MM.1S (cell line): ENCODE measurements at regions not wholly inside any gene's neighbourhood (a gene's known extent, or its start where the extent isn't known, plus 50 kb on each side); places are given as distances from the start of the nearest gene placed in this dataset.

Experiments used
- DNase-seq: peaks from one replicate; pipeline ENCODE4 v3.0.0-alpha.2; 2015
- H2AFZ ChIP-seq: fragments of 300-600 bp; sonication (generic); 2 replicates; pipeline ENCODE4 v1.6.0; 2016; ENCODE audit warnings: antibody characterized with exemption, low read length
- H3F3A ChIP-seq: fragments of 300-600 bp; sonication (generic); 2 replicates; pipeline ENCODE4 v1.6.1; 2016; ENCODE audit warnings: mild to moderate bottlenecking, antibody characterized with exemption, low read length, moderate library complexity, mixed read lengths; ENCODE audit not compliant: insufficient read depth
- H3K27ac ChIP-seq: fragments of 300-600 bp; sonication (generic); 2 replicates; pipeline ENCODE4 v1.5.1; 2016; ENCODE audit warnings: mild to moderate bottlenecking, low read length
- H3K27me3 ChIP-seq: fragments of 300-600 bp; sonication (generic); replicated peaks from 2 replicates; pipeline ENCODE4 v1.6.0; 2016; ENCODE audit warnings: low read length; ENCODE audit not compliant: insufficient read depth
- H3K36me3 ChIP-seq: fragments of 300-600 bp; sonication (generic); replicated peaks from 2 replicates; pipeline ENCODE4 v1.6.1; 2016; ENCODE audit warnings: mild to moderate bottlenecking, low read length, mixed read lengths; ENCODE audit not compliant: insufficient read depth
- H3K4me1 ChIP-seq: fragments of 300-600 bp; sonication (generic); 2 replicates; pipeline ENCODE4 v1.6.1; 2016; ENCODE audit warnings: low read length, mixed read lengths
- H3K4me2 ChIP-seq: fragments of 300-600 bp; sonication (generic); 2 replicates; pipeline ENCODE4 v1.6.0; 2016; ENCODE audit warnings: low read depth, low read length
- H3K4me3 ChIP-seq: fragments of 300-600 bp; sonication (generic); 2 replicates; pipeline ENCODE4 v1.5.1; 2016; ENCODE audit warnings: low read length, mixed read lengths
- H3K79me2 ChIP-seq: fragments of 300-600 bp; sonication (generic); 2 replicates; pipeline ENCODE4 v1.6.1; 2016; ENCODE audit warnings: mixed run types, low read length, mixed read lengths
- H3K9ac ChIP-seq: fragments of 300-600 bp; sonication (generic); 2 replicates; pipeline ENCODE4 v1.6.1; 2016; ENCODE audit warnings: low read length, mixed read lengths
- H3K9me2 ChIP-seq: fragments of 300-600 bp; sonication (generic); replicated peaks from 2 replicates; pipeline ENCODE4 v1.6.1; 2016; ENCODE audit warnings: mild to moderate bottlenecking, low read length, mixed read lengths; ENCODE audit not compliant: insufficient read depth
- H3K9me3 ChIP-seq: fragments of 300-600 bp; sonication (generic); replicated peaks from 2 replicates; pipeline ENCODE4 v1.6.1; 2016; ENCODE audit warnings: mild to moderate bottlenecking, low read length, mixed read lengths; ENCODE audit not compliant: insufficient read depth
- H4K20me1 ChIP-seq: fragments of 300-600 bp; sonication (generic); 2 replicates; pipeline ENCODE4 v1.6.1; 2016; ENCODE audit warnings: mild to moderate bottlenecking, low read length, moderate library complexity, mixed read lengths; ENCODE audit not compliant: insufficient read depth
- EZH2 ChIP-seq: fragments of 300-600 bp; sonication (generic); optimal IDR thresholded peaks from 2 replicates; pipeline ENCODE3; 2017; ENCODE audit warnings: low read depth, mild to moderate bottlenecking, antibody characterized with exemption, low read length, mixed read lengths
- EZH2phosphoT487 ChIP-seq: fragments of 300-600 bp; sonication (generic); IDR thresholded peaks from 2 replicates; pipeline ENCODE4 v1.6.1; 2018; ENCODE audit warnings: antibody characterized with exemption, low read length
- TF ChIP-seq, protein P1 (sequence below): fragments of 300-600 bp; sonication (generic); IDR thresholded peaks from 2 replicates; pipeline ENCODE4 v1.5.1; 2016; ENCODE audit warnings: antibody characterized with exemption, low read length, mixed read lengths

DNA sequence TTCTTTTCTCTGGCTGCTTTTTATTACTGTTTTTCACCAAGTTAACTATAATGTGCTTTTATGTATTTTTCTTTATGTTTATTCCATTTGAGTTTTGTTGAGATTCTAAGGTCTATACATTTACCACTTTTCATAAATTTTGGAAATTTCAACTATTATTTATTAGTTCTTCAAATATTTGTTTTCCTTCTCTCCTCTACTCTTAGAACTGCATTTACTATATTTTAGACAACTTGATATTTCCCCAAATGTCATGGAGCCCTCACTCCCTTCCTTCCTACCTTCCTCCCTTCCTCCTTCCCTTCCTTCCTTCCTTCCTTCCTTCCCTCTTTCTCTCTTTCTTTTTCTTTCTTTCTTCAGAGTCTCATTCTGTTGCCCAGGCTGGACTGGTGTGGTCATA lies 81.4 kb upstream of the TNIK start:
- Histone ChIP-seq H2AFZ (no peak overlapping the region), H3K9me3 (no peaks in the 10 kb centered on the region), H3K36me3 (no peaks in the 10 kb centered on the region), H4K20me1 (no peaks in the 10 kb centered on the region), H3K27me3 (no peaks in the 10 kb centered on the region), H3K9me2 (no peaks in the 10 kb centered on the region), H3K9ac (no peak overlapping the region), H3F3A (no peaks in the 10 kb centered on the region), H3K27ac (no peak overlapping the region), H3K4me3 (no peak overlapping the region), H3K4me1 (no peaks in the 10 kb centered on the region), H3K4me2 (no peak overlapping the region), H3K79me2 (no peaks in the 10 kb centered on the region)
- TF ChIP-seq EZH2phosphoT487 (no peak), EZH2 (no peak)
- TF ChIP-seq, protein P1, sequence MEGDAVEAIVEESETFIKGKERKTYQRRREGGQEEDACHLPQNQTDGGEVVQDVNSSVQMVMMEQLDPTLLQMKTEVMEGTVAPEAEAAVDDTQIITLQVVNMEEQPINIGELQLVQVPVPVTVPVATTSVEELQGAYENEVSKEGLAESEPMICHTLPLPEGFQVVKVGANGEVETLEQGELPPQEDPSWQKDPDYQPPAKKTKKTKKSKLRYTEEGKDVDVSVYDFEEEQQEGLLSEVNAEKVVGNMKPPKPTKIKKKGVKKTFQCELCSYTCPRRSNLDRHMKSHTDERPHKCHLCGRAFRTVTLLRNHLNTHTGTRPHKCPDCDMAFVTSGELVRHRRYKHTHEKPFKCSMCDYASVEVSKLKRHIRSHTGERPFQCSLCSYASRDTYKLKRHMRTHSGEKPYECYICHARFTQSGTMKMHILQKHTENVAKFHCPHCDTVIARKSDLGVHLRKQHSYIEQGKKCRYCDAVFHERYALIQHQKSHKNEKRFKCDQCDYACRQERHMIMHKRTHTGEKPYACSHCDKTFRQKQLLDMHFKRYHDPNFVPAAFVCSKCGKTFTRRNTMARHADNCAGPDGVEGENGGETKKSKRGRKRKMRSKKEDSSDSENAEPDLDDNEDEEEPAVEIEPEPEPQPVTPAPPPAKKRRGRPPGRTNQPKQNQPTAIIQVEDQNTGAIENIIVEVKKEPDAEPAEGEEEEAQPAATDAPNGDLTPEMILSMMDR, result no peak
- DNase-seq, result no peak

DNA sequence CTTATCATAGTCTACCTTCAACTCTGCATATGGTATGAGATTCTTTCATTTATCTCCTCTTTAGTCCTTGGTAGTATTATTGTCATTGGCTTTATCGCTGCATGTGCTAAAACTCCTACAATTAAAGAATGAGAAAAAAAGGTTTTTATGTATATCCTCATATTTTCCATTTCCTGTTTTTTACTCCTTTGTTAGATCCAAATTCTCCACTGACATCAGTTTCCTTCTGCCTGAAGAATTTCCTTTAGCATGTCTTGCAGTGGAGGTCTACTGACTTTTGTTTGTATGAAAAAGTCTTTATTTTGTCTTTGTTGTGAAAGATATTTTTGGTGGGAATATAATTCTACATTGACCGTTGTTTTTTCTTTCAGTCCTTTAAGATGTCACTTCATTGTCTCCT lies 81.0 kb upstream of the TNIK start:
- Histone ChIP-seq H3K4me3 (no peak overlapping the region), H3K4me2 (no peak overlapping the region), H3K27me3 (no peaks in the 10 kb centered on the region), H3F3A (no peaks in the 10 kb centered on the region), H4K20me1 (no peaks in the 10 kb centered on the region), H3K27ac (no peak overlapping the region), H3K36me3 (no peaks in the 10 kb centered on the region), H3K79me2 (no peaks in the 10 kb centered on the region), H3K9me3 (no peaks in the 10 kb centered on the region), H3K9me2 (no peaks in the 10 kb centered on the region), H3K4me1 (no peaks in the 10 kb centered on the region), H3K9ac (no peak overlapping the region), H2AFZ (no peak overlapping the region)
- no peak for DNase-seq
- TF ChIP-seq EZH2phosphoT487 (no peak), EZH2 (no peak)
- TF ChIP-seq, protein P1, result no peak

DNA sequence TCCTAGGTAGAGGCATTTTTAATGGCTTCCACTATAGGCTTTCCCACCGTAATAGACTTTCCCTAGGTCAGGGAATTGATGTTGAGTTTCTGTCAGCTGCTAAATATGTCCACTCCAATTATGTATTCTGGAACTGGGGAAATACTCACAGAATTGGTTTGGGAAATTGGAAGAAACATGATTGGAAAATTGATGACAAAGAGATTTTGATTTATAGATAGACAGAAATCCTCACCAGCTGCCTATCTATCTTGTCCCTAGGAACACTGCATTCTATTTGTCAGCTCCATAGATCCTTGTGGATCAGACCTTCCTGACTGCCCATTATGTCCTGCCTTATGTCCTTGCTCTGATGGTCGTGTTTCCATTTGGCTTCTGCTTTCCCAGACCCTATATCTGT lies 75.6 kb upstream of the TNIK start:
- no peak overlapping the region for H3K9ac ChIP-seq
- no peak for DNase-seq

More for the DNA sequence above, 75.6 kb upstream of the TNIK start:
- no peak for TF ChIP-seq EZH2phosphoT487
- TF ChIP-seq, protein P1, result no peak
- TF ChIP-seq EZH2, result no peak
- Histone ChIP-seq H3K79me2 (no peaks in the 10 kb centered on the region), H2AFZ (no peak overlapping the region), H4K20me1 (no peaks in the 10 kb centered on the region), H3K4me2 (no peak overlapping the region), H3K27ac (no peak overlapping the region), H3K4me3 (no peak overlapping the region), H3F3A (no peaks in the 10 kb centered on the region), H3K9me2 (no peaks in the 10 kb centered on the region), H3K27me3 (no peaks in the 10 kb centered on the region), H3K9me3 (no peaks in the 10 kb centered on the region), H3K4me1 (no peaks in the 10 kb centered on the region), H3K36me3 (no peaks in the 10 kb centered on the region)
